GM18508 (cell line): ENCODE measurements at regions not wholly inside any gene's neighbourhood (a gene's known extent, or its start where the extent isn't known, plus 50 kb on each side); places are given as distances from the start of the nearest gene placed in this dataset.

Experiments used
- ATAC-seq: cut with Tn5 transposase; IDR thresholded peaks from one replicate; pipeline ENCODE4 v1.9.1; 2021; ENCODE audit warnings: moderate number of reproducible peaks; ENCODE audit not compliant: insufficient read depth, unreplicated experiment

- no peak for ATAC-seq
These were observed 515.9 kb downstream of the PLPP3 start for GRCh38 chr1:56063461-56063860.

GRCh38 chr1:56062625-56063024 is 516.7 kb downstream of the PLPP3 start:
- ATAC-seq: no peak

- no peak for ATAC-seq
These were observed 517.5 kb downstream of the PLPP3 start for GRCh38 chr1:56061824-56062223.

- no peak for ATAC-seq
These were observed 518.5 kb downstream of the PLPP3 start for GRCh38 chr1:56060906-56061305.

GRCh38 chr1:56057466-56058405 is 521.6 kb downstream of the PLPP3 start:
- no peak for ATAC-seq

- ATAC-seq: no peak
These were observed 522.7 kb downstream of the PLPP3 start for GRCh38 chr1:56056438-56057287.

- no peak for ATAC-seq
These were observed 524.4 kb downstream of the PLPP3 start for GRCh38 chr1:56054959-56055358.

- no peak for ATAC-seq
These were observed 527.3 kb downstream of the PLPP3 start for GRCh38 chr1:56052041-56052440.

- ATAC-seq: no peak
These were observed 528.5 kb downstream of the PLPP3 start for GRCh38 chr1:56050911-56051310.

GRCh38 chr1:56045477-56045876 is 533.9 kb downstream of the PLPP3 start:
- no peak for ATAC-seq

- no peak for ATAC-seq
These were observed 534.3 kb downstream of the PLPP3 start for GRCh38 chr1:56045062-56045461.

GRCh38 chr1:56036479-56036878 is 542.9 kb downstream of the PLPP3 start:
- no peak for ATAC-seq

- no peak for ATAC-seq
These were observed 544.4 kb downstream of the PLPP3 start for GRCh38 chr1:56034847-56035481.

GRCh38 chr1:56034222-56034621 is 545.1 kb downstream of the PLPP3 start:
- ATAC-seq: no peak

- no peak for ATAC-seq
These were observed 545.9 kb downstream of the PLPP3 start for GRCh38 chr1:56033321-56034037.

GRCh38 chr1:56032096-56032676 is 547.2 kb downstream of the PLPP3 start:
- no peak for ATAC-seq

GRCh38 chr1:56031001-56031400 is 548.4 kb downstream of the PLPP3 start:
- ATAC-seq: no peak

GRCh38 chr1:56029319-56030003 is 549.9 kb downstream of the PLPP3 start:
- no peak for ATAC-seq

GRCh38 chr1:56028911-56029310 is 550.5 kb downstream of the PLPP3 start:
- ATAC-seq: no peak
